HG03354 (cell line): ENCODE measurements at regions not wholly inside any gene's neighbourhood (a gene's known extent, or its start where the extent isn't known, plus 50 kb on each side); places are given as distances from the start of the nearest gene placed in this dataset.

Experiments
- ATAC-seq: cut with Tn5 transposase; IDR thresholded peaks from one replicate; pipeline ENCODE4 v1.9.1; 2021; ENCODE audit warnings: mild to moderate bottlenecking; ENCODE audit not compliant: unreplicated experiment, poor library complexity, severe bottlenecking

GRCh38 chr14:32015166-32015565, 61.9 kb upstream of the ARHGAP5 start:
- no peak for ATAC-seq

DNA sequence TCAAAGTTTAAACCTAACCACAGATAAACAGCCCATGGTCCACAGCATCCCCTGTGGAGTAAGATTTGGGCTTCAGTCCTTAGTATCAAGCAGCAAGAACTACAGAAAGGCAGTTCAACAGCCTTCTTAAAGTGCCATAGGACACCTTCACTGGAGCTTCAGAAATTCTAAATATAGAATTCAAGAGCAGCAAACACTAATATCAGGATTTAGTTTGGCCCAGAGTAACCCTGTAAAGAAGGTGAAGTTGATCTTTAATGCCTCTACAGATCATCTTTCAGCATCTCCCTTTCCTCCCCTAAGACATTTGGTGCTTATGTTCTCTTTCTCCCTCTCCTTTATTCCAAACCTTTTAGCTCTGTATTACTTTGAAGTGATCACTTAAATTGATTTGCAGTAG, 59.5 kb upstream of the ARHGAP5 start:
- no peak for ATAC-seq

DNA sequence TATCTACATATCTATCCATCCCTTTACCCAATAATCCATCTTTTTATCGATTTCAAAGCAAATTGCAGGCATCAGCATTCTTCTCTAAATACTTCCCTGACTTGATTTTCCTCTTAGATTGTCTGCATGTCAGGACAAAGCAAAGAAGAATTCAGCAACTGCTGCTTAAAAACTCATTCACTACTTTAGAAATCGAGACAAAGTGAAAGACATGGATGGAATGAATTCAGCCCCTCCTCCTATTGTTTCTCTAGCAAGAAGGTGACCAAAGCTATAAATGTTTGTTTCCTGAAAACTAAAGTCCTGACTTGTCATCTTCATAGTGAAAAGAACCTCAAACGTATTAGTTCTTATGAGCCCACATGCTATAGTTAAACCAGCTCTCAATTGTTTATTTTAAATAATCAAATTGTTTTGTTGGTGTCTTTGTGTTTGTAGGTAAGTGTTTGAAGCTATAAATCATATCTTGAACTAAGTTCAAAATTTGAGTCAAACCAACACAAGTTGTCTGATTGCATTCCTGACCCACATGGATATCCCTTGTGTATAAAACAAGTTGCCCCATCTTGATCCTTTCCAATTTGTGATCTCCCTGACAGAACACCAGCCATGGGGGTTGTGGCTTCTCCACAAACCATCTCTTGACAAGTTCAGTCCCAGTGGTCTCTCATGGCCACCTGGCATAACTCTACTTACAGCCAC, 58.6 kb upstream of the ARHGAP5 start:
- ATAC-seq = no peak

DNA sequence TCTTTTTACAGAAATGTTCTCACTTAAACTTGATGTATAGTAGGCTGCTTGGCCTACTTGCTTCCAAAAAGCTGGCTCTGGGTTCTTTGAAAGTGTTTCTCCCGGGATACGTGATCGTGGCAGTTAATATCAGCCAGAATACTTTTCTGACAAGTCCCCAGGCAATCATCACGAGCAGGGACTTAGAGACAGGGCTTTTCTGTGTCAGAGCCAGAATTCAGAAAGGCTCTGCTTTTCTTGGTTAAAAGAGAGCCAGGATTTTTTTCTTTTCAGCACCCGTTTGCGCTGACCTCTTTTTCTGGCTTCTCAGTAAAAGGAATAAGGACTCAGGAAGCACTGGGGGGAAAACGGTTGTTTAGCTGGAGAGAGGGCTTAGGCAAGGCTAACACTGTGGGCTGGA, 57.8 kb upstream of the ARHGAP5 start:
- no peak for ATAC-seq

GRCh38 chr14:32020882-32021281, 56.2 kb upstream of the ARHGAP5 start:
- ATAC-seq = no peak

- no peak for ATAC-seq
Measured at GRCh38 chr14:32021341-32021740, 55.8 kb upstream of the ARHGAP5 start.

DNA sequence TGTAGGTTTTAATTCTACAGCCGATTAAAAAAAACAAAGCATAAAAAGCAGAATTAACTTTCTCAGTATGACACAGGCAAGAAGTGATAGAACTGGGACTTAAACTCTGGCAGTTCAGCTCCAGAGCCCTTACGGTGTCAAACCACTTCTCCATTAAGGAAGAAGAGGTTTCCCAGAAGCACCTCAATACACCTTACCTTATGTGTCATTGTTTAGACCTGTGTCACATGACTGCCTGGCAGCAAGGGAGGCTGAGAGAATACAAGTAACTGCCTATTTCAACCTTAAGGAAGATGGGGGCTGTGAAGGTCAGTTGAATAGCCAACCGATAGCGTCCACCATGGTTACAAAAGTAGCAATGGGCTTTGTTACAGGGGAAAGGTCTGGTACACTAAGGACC, 54.6 kb upstream of the ARHGAP5 start:
- no peak for ATAC-seq

- no peak for ATAC-seq
Measured at GRCh38 chr14:32022938-32023466, 54.1 kb upstream of the ARHGAP5 start.

DNA sequence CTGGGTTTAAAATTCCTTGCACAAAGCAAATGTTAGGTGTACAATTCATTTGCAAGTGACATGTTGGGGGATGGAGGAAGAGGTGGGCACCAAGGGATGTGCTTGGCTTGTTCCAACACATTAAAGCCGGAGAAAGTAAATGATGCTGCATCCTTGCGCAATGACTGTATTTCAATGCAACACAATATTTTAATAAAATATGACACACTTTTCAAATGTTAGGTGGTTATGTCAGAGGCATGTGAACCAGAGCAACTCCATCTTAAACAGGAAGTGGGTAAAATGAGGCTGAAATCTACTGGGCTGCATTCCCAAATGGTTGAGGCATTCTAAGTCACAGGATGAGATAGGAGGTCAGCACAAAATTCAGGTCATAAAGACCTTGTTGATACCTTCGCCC, 53.6 kb upstream of the ARHGAP5 start:
- no peak for ATAC-seq

DNA sequence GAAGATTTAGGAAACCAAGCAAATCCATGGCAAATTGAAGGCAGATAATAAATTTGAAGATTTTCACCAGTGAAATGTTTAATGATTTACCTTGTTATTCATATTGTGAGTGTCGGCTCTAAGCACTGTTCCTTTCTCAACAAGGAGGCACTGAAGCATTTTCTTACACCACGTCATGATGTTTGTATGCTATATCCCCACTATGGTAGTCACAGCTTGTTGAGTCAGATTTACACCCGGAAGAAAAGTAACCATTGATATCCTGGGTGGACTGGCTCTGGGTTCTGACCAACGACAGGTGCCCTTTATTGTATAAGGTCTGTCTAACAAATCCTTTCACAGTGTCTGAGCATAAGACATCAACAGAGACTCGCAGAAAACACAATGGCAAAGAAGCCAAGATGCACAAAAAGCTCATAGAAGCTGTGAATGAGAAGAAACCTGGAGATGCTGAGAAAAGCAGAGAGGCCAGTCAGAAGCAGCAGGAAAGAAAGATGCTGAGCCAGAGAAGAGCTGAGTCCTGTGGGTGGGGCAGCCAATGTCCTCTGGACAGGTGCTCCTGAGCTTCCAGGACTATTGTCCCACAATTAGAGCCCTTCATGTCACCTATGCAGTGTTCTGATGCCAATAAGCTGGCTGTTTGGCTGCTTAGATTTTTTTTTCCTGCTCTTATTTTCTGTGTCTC, 49.7 kb upstream of the ARHGAP5 start:
- no peak for ATAC-seq
